GM23338 (cell line): ENCODE measurements at regions not wholly inside any gene's neighbourhood (a gene's known extent, or its start where the extent isn't known, plus 50 kb on each side); places are given as distances from the start of the nearest gene placed in this dataset.

Source experiments
- ATAC-seq: fragments of 200-7000 bp; cut with Tn5 transposase; 3 replicates; pipeline ENCODE4 v1.9.1; 2020
- DNase-seq: peaks from one replicate; pipeline ENCODE4 v3.0.0-alpha.2; 2015; ENCODE audit warnings: low spot score
- H2AFZ ChIP-seq: fragments of 200-600 bp; sonication (generic); 2 replicates; pipeline ENCODE4 v1.8.0; 2016; ENCODE audit warnings: antibody characterized with exemption, mild to moderate bottlenecking, moderate library complexity
- H3F3A ChIP-seq: fragments of 200-600 bp; sonication (generic); replicated peaks from 2 replicates; pipeline ENCODE4 v1.8.0; 2017; ENCODE audit warnings: antibody characterized with exemption, mixed run types, low read depth
- H3K27ac ChIP-seq: fragments of 200-600 bp; sonication (generic); 2 replicates; pipeline ENCODE4 v1.6.1; 2016; ENCODE audit warnings: low read depth
- H3K27me3 ChIP-seq: fragments of 200-600 bp; sonication (generic); 2 replicates; pipeline ENCODE4 v1.8.0; 2016; ENCODE audit warnings: mild to moderate bottlenecking, mixed run types, moderate library complexity; ENCODE audit not compliant: insufficient read depth
- H3K36me3 ChIP-seq: fragments of 200-600 bp; sonication (generic); 2 replicates; pipeline ENCODE4 v1.8.0; 2016; ENCODE audit warnings: mild to moderate bottlenecking; ENCODE audit not compliant: insufficient read depth
- H3K4me1 ChIP-seq: fragments of 200-600 bp; sonication (generic); 2 replicates; pipeline ENCODE4 v1.8.0; 2016; ENCODE audit warnings: mild to moderate bottlenecking, moderate library complexity; ENCODE audit not compliant: insufficient read depth
- H3K4me2 ChIP-seq: fragments of 200-600 bp; sonication (generic); 2 replicates; pipeline ENCODE4 v1.7.1; 2017; ENCODE audit warnings: mixed run types
- H3K4me3 ChIP-seq: fragments of 200-600 bp; sonication (generic); 2 replicates; pipeline ENCODE4 v1.6.1; 2016; ENCODE audit warnings: mixed run types
- H3K79me2 ChIP-seq: fragments of 200-600 bp; sonication (generic); replicated peaks from 2 replicates; pipeline ENCODE4 v1.8.0; 2017; ENCODE audit warnings: mild to moderate bottlenecking; ENCODE audit not compliant: insufficient read depth
- H3K9me2 ChIP-seq: fragments of 200-600 bp; sonication (generic); 2 replicates; pipeline ENCODE4 v1.8.0; 2017; ENCODE audit not compliant: insufficient read depth
- H4K20me1 ChIP-seq: fragments of 200-600 bp; sonication (generic); replicated peaks from 2 replicates; pipeline ENCODE4 v1.8.0; 2017; ENCODE audit warnings: mild to moderate bottlenecking; ENCODE audit not compliant: insufficient read depth
- H3K27ac Mint-ChIP-seq: 2 replicates; pipeline ENCODE4 v1.8.0; 2020; ENCODE audit warnings: inconsistent platforms, mild to moderate bottlenecking, moderate library complexity, mixed read lengths
- H3K27me3 Mint-ChIP-seq: 3 replicates; pipeline ENCODE4 v1.8.0; 2022; ENCODE audit warnings: low read depth, mild to moderate bottlenecking, moderate library complexity, mixed read lengths, inconsistent platforms; ENCODE audit not compliant: insufficient read depth, poor library complexity
- H3K36me3 Mint-ChIP-seq: 3 replicates; pipeline ENCODE4 v1.8.0; 2021; ENCODE audit warnings: low read depth, mild to moderate bottlenecking, inconsistent platforms, moderate library complexity, mixed read lengths
- H3K4me1 Mint-ChIP-seq: 3 replicates; pipeline ENCODE4 v1.8.0; 2020; ENCODE audit warnings: mild to moderate bottlenecking, inconsistent platforms, mixed read lengths
- H3K4me3 Mint-ChIP-seq: 3 replicates; pipeline ENCODE4 v1.8.0; 2021; ENCODE audit warnings: moderate library complexity, mild to moderate bottlenecking, inconsistent platforms, mixed read lengths
- H3K9me3 Mint-ChIP-seq: 3 replicates; pipeline ENCODE4 v1.8.0; 2020; ENCODE audit warnings: moderate library complexity, mild to moderate bottlenecking, inconsistent platforms, mixed read lengths
- CREB1 ChIP-seq: fragments of 250-450 bp; sonication (Bioruptor Pico); IDR thresholded peaks from 2 replicates; pipeline ENCODE4 v1.5.0; 2020; ENCODE audit warnings: low read depth, mild to moderate bottlenecking, moderate library complexity
- CTCF ChIP-seq, 2 experiments: fragments of 200-600 bp in 1 of 2; sonication (generic) in 1 of 2; conservative IDR thresholded peaks; 2 replicates each; pipeline versions ENCODE4 v1.5.1 to v1.6.1; 2016 to 2017; ENCODE audit warnings: antibody characterized with exemption in 2 of 2, low read depth in 2 of 2, mild to moderate bottlenecking in 2 of 2, moderate library complexity in 1 of 2
- ETS1 ChIP-seq: IDR thresholded peaks from 2 replicates; pipeline ENCODE4 v1.6.1; 2016; ENCODE audit warnings: antibody characterized with exemption
- EZH2 ChIP-seq: fragments of 200-600 bp; sonication (generic); IDR thresholded peaks from one replicate; pipeline ENCODE4 v1.8.0; 2017; ENCODE audit warnings: antibody characterized with exemption, mild to moderate bottlenecking, low read depth; ENCODE audit not compliant: unreplicated experiment
- JUNB ChIP-seq: IDR thresholded peaks from one replicate; pipeline ENCODE4 v1.6.1; 2016; ENCODE audit warnings: antibody characterized with exemption; ENCODE audit not compliant: unreplicated experiment
- STAT1 ChIP-seq: IDR thresholded peaks from one replicate; pipeline ENCODE4 v1.6.1; 2016; ENCODE audit warnings: antibody characterized with exemption; ENCODE audit not compliant: unreplicated experiment
- ZNF462 ChIP-seq: fragments of 250-450 bp; sonication (Bioruptor Pico); IDR thresholded peaks from 2 replicates; pipeline ENCODE4 v1.5.0; 2020; ENCODE audit warnings: mild to moderate bottlenecking, moderate library complexity

GRCh38 chr17:68172461-68172954 is 75.3 kb upstream of the AMZ2 start:
- H3K4me3 Mint-ChIP-seq = no peak overlapping the region; the same call in 2 of the 3 replicates
- no peak overlapping the region for H3K4me2 ChIP-seq

More at GRCh38 chr17:68172461-68172954, 75.3 kb upstream of the AMZ2 start:
- Histone ChIP-seq H3K4me3 (no peak overlapping the region), H2AFZ (no peak overlapping the region), H3K27me3 (peaks cover 8% of the 10 kb centered on the region), H3K4me1 (no peaks in the 10 kb centered on the region), H3K36me3 (no peaks in the 10 kb centered on the region), H4K20me1 (no peaks in the 10 kb centered on the region), H3K9me2 (no peaks in the 10 kb centered on the region), H3K27ac (no peak overlapping the region), H3K79me2 (no peaks in the 10 kb centered on the region), H3F3A (no peaks in the 10 kb centered on the region)
- peak; percentile 84 for ATAC-seq
- H3K9me3 Mint-ChIP-seq = no peaks in the 10 kb centered on the region; the same call in 2 of the 3 replicates
- peaks cover 6% of the 10 kb centered on the region for H3K27me3 Mint-ChIP-seq
- no peaks in the 10 kb centered on the region; the same call in 2 of the 3 replicates for H3K4me1 Mint-ChIP-seq
- DNase-seq = peak; percentile 80
- H3K36me3 Mint-ChIP-seq = no peaks in the 10 kb centered on the region
- no peak overlapping the region for H3K27ac Mint-ChIP-seq
- TF ChIP-seq CREB1 (CRISPR knock-in tag) (no peak), ETS1 (no peak), ZNF462 (CRISPR knock-in tag) (no peak), JUNB (no peak), STAT1 (no peak), EZH2 (no peak), CTCF (conservative IDR thresholded peaks at IDR 0.05; ENCODE audit: low read depth in 2 of 2) (peak; percentile 88 to 98)
